AG10803 (cell line): ENCODE measurements at regions not wholly inside any gene's neighbourhood (a gene's known extent, or its start where the extent isn't known, plus 50 kb on each side); places are given as distances from the start of the nearest gene placed in this dataset.

ENCODE experiments used
- DNase-seq: peaks from one replicate; pipeline ENCODE4 v3.0.0; 2010; ENCODE audit warnings: low read depth
- H3K4me3 ChIP-seq: 2 replicates; pipeline ENCODE4 v1.5.1; 2011; ENCODE audit warnings: mild to moderate bottlenecking, low read length, control low read depth
- CTCF ChIP-seq: conservative IDR thresholded peaks from 2 replicates; pipeline ENCODE4 v1.5.1; 2011; ENCODE audit warnings: mild to moderate bottlenecking, low read length, control low read depth, inconsistent platforms

- no peak for TF ChIP-seq CTCF
- DNase-seq, result no peak
- H3K4me3 ChIP-seq, result no peak overlapping the region
Measured at GRCh38 chr12:18975933-18976332, 153.6 kb upstream of the PLEKHA5 start.

GRCh38 chr12:18979401-18980126 is 150.0 kb upstream of the PLEKHA5 start:
- no peak for TF ChIP-seq CTCF
- no peak for DNase-seq
- no peak overlapping the region for H3K4me3 ChIP-seq

- DNase-seq, result no peak
- H3K4me3 ChIP-seq, result no peak overlapping the region
- TF ChIP-seq CTCF, result no peak
Measured at GRCh38 chr12:18981732-18982131, 147.8 kb upstream of the PLEKHA5 start.

- DNase-seq, result no peak
- H3K4me3 ChIP-seq, result no peak overlapping the region
- TF ChIP-seq CTCF, result no peak
Measured at GRCh38 chr12:18982226-18982949, 147.1 kb upstream of the PLEKHA5 start.

- no peak for DNase-seq
- TF ChIP-seq CTCF, result no peak
- no peak overlapping the region for H3K4me3 ChIP-seq
Measured at GRCh38 chr12:18983854-18984253, 145.7 kb upstream of the PLEKHA5 start.

GRCh38 chr12:18990856-18991255 is 138.7 kb upstream of the PLEKHA5 start:
- DNase-seq, result no peak
- no peak for TF ChIP-seq CTCF
- no peak overlapping the region for H3K4me3 ChIP-seq

- no peak overlapping the region for H3K4me3 ChIP-seq
- DNase-seq, result no peak
- no peak for TF ChIP-seq CTCF
Measured at GRCh38 chr12:18992336-18992735, 137.2 kb upstream of the PLEKHA5 start.
